H9 (cell line): ENCODE measurements at regions not wholly inside any gene's neighbourhood (a gene's known extent, or its start where the extent isn't known, plus 50 kb on each side); places are given as distances from the start of the nearest gene placed in this dataset.

Source experiments
- DNase-seq: peaks from one replicate; pipeline ENCODE4 v3.0.0-alpha.2; 2017
- H2AFZ ChIP-seq: one replicate; pipeline ENCODE4 v1.6.1; 2013; ENCODE audit warnings: mild to moderate bottlenecking, low read length, control low read depth, moderate library complexity
- H2AK5ac ChIP-seq: 2 replicates; pipeline ENCODE4 v1.6.1; 2013; ENCODE audit warnings: low read length, control low read depth, mixed read lengths; ENCODE audit not compliant: insufficient read length
- H2BK120ac ChIP-seq: one replicate; pipeline ENCODE4 v1.6.1; 2013; ENCODE audit warnings: low read depth, mild to moderate bottlenecking, low read length, control low read depth, inconsistent platforms; ENCODE audit not compliant: poor library complexity, severe bottlenecking
- H2BK12ac ChIP-seq: 2 replicates; pipeline ENCODE4 v1.6.1; 2013; ENCODE audit warnings: low read length, control low read depth, mixed read lengths, low read depth; ENCODE audit not compliant: insufficient read length
- H2BK15ac ChIP-seq: 2 replicates; pipeline ENCODE4 v1.6.1; 2013; ENCODE audit warnings: low read depth, low read length, control low read depth
- H2BK20ac ChIP-seq: one replicate; pipeline ENCODE4 v1.6.1; 2013; ENCODE audit warnings: low read depth, mild to moderate bottlenecking, low read length, control low read depth, inconsistent platforms; ENCODE audit not compliant: poor library complexity, severe bottlenecking
- H2BK5ac ChIP-seq: 2 replicates; pipeline ENCODE4 v1.6.1; 2013; ENCODE audit warnings: low read length, control low read depth, mixed read lengths; ENCODE audit not compliant: insufficient read length
- H3K14ac ChIP-seq: 2 replicates; pipeline ENCODE4 v1.6.1; 2013; ENCODE audit warnings: low read length, control low read depth; ENCODE audit not compliant: insufficient read depth
- H3K18ac ChIP-seq: 2 replicates; pipeline ENCODE4 v1.6.1; 2013; ENCODE audit warnings: low read depth, mild to moderate bottlenecking, mixed read lengths, low read length, control low read depth; ENCODE audit not compliant: insufficient read length
- H3K23ac ChIP-seq: 2 replicates; pipeline ENCODE4 v1.6.1; 2013; ENCODE audit warnings: low read length, control low read depth, mixed read lengths, low read depth; ENCODE audit not compliant: insufficient read length
- H3K23me2 ChIP-seq: 2 replicates; pipeline ENCODE4 v1.6.1; 2013; ENCODE audit warnings: low read depth, mild to moderate bottlenecking, mixed read lengths, low read length, control low read depth; ENCODE audit not compliant: insufficient read length, poor library complexity, severe bottlenecking
- H3K27ac ChIP-seq: 2 replicates; pipeline ENCODE4 v1.5.1; 2013; ENCODE audit warnings: low read length, control low read depth, mixed read lengths, low read depth; ENCODE audit not compliant: insufficient read length
- H3K27me3 ChIP-seq: 2 replicates; pipeline ENCODE4 v1.6.1; 2013; ENCODE audit warnings: low read length, control low read depth, inconsistent platforms; ENCODE audit not compliant: insufficient read depth
- H3K4ac ChIP-seq: 2 replicates; pipeline ENCODE4 v1.6.1; 2013; ENCODE audit warnings: low read depth, mild to moderate bottlenecking, control low read depth, inconsistent platforms, low read length, moderate library complexity
- H3K4me1 ChIP-seq: 2 replicates; pipeline ENCODE4 v1.6.1; 2013; ENCODE audit warnings: low read length, control low read depth, inconsistent platforms; ENCODE audit not compliant: insufficient read depth
- H3K4me2 ChIP-seq: 2 replicates; pipeline ENCODE4 v1.6.1; 2013; ENCODE audit warnings: low read length, control low read depth, mixed read lengths; ENCODE audit not compliant: insufficient read length, insufficient read depth
- H3K56ac ChIP-seq: 2 replicates; pipeline ENCODE4 v1.6.1; 2013; ENCODE audit warnings: low read depth, mild to moderate bottlenecking, mixed read lengths, low read length, control low read depth; ENCODE audit not compliant: insufficient read length
- H3K79me1 ChIP-seq: 2 replicates; pipeline ENCODE4 v1.6.1; 2013; ENCODE audit warnings: low read depth, mild to moderate bottlenecking, moderate library complexity, low read length, control low read depth, inconsistent platforms; ENCODE audit not compliant: insufficient read depth, poor library complexity, severe bottlenecking
- H3K79me2 ChIP-seq: 2 replicates; pipeline ENCODE4 v1.6.1; 2013; ENCODE audit warnings: low read length, control low read depth, inconsistent platforms; ENCODE audit not compliant: insufficient read depth
- H3K9ac ChIP-seq: 2 replicates; pipeline ENCODE4 v1.6.1; 2013; ENCODE audit warnings: low read length, control low read depth, mixed read lengths; ENCODE audit not compliant: insufficient read length; ENCODE audit errors: extremely low read depth
- H3K9me3 ChIP-seq: one replicate; pipeline ENCODE4 v1.6.1; 2013; ENCODE audit warnings: low read depth, low read length, inconsistent platforms; ENCODE audit not compliant: control insufficient read depth
- H3T11ph ChIP-seq: one replicate; pipeline ENCODE4 v1.6.1; 2013; ENCODE audit warnings: mild to moderate bottlenecking, low read length, control low read depth, inconsistent platforms
- H4K20me1 ChIP-seq: one replicate; pipeline ENCODE4 v1.6.1; 2013; ENCODE audit not compliant: control insufficient read depth, insufficient read length, insufficient read depth
- H4K5ac ChIP-seq: 2 replicates; pipeline ENCODE4 v1.6.1; 2013; ENCODE audit warnings: low read depth, mild to moderate bottlenecking, mixed read lengths, low read length, control low read depth; ENCODE audit not compliant: insufficient read length
- H4K8ac ChIP-seq: replicated peaks from 2 replicates; pipeline ENCODE4 v1.6.1; 2013; ENCODE audit warnings: low read length, control low read depth, mixed read lengths, low read depth; ENCODE audit not compliant: insufficient read length
- H4K91ac ChIP-seq: 2 replicates; pipeline ENCODE4 v1.6.1; 2013; ENCODE audit warnings: low read depth, mild to moderate bottlenecking, moderate library complexity, mixed read lengths, low read length, control low read depth; ENCODE audit not compliant: insufficient read length
- H3K27ac Mint-ChIP-seq, 3 experiments: 2 replicates in 2 of 3; 3 replicates in 1 of 3; pipeline ENCODE4 v1.8.0; 2020 to 2021; ENCODE audit warnings: mixed read lengths in 3 of 3, mild to moderate bottlenecking in 1 of 3, moderate library complexity in 1 of 3
- H3K27me3 Mint-ChIP-seq: 2 replicates; pipeline ENCODE4 v1.8.0; 2021; ENCODE audit warnings: low read depth, mild to moderate bottlenecking, moderate library complexity, mixed read lengths
- H3K36me3 Mint-ChIP-seq, 3 experiments: 2 replicates in 2 of 3; 3 replicates in 1 of 3; pipeline ENCODE4 v1.8.0; 2020 to 2021; ENCODE audit warnings: low read depth in 3 of 3, mixed read lengths in 3 of 3; ENCODE audit not compliant: insufficient read depth in 1 of 3
- H3K4me1 Mint-ChIP-seq, 2 experiments: 2 replicates each; pipeline ENCODE4 v1.8.0; 2020; ENCODE audit warnings: mixed read lengths in 2 of 2
- H3K4me3 Mint-ChIP-seq, 2 experiments: 2 replicates in 1 of 2; 3 replicates in 1 of 2; pipeline ENCODE4 v1.8.0; 2020 to 2021; ENCODE audit warnings: mild to moderate bottlenecking in 2 of 2, mixed read lengths in 2 of 2, moderate library complexity in 1 of 2
- H3K9me3 Mint-ChIP-seq, 2 experiments: 2 replicates in 1 of 2; 3 replicates in 1 of 2; pipeline ENCODE4 v1.8.0; 2020; ENCODE audit warnings: mild to moderate bottlenecking in 2 of 2, mixed read lengths in 2 of 2, moderate library complexity in 1 of 2
- WGBS: extraction: QIAGEN DNeasy Blood & Tissue Kit; methylation state at CpG from one replicate; pipeline ENCODE4 v1.1.7; 2013; ENCODE audit warnings: missing lambda C conversion rate, low lambda C conversion rate, mixed read lengths; ENCODE audit not compliant: insufficient read length; ENCODE audit errors: extremely low coverage; 5-methylcytosine and 5-hydroxymethylcytosine counted together
- TF ChIP-seq, protein P1 (sequence below): fragments of 200-600 bp; sonication (generic); conservative IDR thresholded peaks from 3 replicates; pipeline ENCODE4 v1.8.0; 2021; ENCODE audit warnings: antibody characterized with exemption, mild to moderate bottlenecking

DNA sequence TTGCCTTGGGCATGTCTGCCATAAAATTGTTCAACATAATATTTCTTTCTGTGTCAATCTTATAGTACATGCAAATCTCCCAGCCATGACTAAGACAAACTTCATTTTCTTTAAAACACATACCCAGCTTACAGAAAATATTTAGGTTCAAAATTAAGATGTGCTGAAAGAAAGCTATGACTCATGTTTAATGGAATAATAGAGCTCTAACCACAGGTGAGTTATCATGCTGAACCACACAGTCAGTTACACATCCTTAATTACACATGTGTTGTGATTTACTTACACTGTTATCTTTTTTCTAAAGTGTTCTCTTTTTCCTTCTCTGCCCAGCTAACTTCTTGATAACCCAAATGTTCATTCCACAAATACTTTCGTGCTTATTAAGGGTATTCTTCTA is 1831.2 kb downstream of the OLFM4 start:
- Histone ChIP-seq H3K9me3 (no peaks in the 10 kb centered on the region), H4K20me1 (no peaks in the 10 kb centered on the region), H2BK15ac (no peak overlapping the region), H4K8ac (no peak overlapping the region), H3K9ac (no peak overlapping the region), H3K23ac (no peak overlapping the region), H2BK20ac (no peak overlapping the region), H3K79me2 (no peaks in the 10 kb centered on the region), H3K4me1 (no peaks in the 10 kb centered on the region), H3K27ac (no peak overlapping the region), H4K5ac (no peak overlapping the region), H3K27me3 (no peaks in the 10 kb centered on the region), H3K18ac (no peak overlapping the region), H4K91ac (no peak overlapping the region), H3K56ac (no peak overlapping the region), H3K23me2 (no peaks in the 10 kb centered on the region), H2AK5ac (no peak overlapping the region), H2BK12ac (no peak overlapping the region), H2AFZ (no peak overlapping the region), H3K14ac (no peak overlapping the region), H2BK5ac (no peak overlapping the region), H2BK120ac (no peak overlapping the region), H3K4ac (no peak overlapping the region), H3K4me2 (no peak overlapping the region), H3T11ph (no peak overlapping the region), H3K79me1 (no peaks in the 10 kb centered on the region)
- Mint-ChIP-seq H3K4me1 (no peaks in the 10 kb centered on the region), H3K36me3 (peaks cover 2 to 4% (median 2%) of the 10 kb centered on the region in 3 experiments; a peak in 6 of 7 replicates), H3K9me3 (peaks cover 0 to 2% of the 10 kb centered on the region in 2 experiments; a peak in 1 of 5 replicates), H3K27me3 (0 out of 2 replicates have a peak, but pooled peaks cover 2% of the 10 kb centered on the region), H3K4me3 (no peak overlapping the region), H3K27ac (no peak overlapping the region; a peak in 1 of 7 replicates)
- no peak for DNase-seq
- WGBS: no CpG with 5 or more reads among the region's 1 CpG
- TF ChIP-seq, protein P1, sequence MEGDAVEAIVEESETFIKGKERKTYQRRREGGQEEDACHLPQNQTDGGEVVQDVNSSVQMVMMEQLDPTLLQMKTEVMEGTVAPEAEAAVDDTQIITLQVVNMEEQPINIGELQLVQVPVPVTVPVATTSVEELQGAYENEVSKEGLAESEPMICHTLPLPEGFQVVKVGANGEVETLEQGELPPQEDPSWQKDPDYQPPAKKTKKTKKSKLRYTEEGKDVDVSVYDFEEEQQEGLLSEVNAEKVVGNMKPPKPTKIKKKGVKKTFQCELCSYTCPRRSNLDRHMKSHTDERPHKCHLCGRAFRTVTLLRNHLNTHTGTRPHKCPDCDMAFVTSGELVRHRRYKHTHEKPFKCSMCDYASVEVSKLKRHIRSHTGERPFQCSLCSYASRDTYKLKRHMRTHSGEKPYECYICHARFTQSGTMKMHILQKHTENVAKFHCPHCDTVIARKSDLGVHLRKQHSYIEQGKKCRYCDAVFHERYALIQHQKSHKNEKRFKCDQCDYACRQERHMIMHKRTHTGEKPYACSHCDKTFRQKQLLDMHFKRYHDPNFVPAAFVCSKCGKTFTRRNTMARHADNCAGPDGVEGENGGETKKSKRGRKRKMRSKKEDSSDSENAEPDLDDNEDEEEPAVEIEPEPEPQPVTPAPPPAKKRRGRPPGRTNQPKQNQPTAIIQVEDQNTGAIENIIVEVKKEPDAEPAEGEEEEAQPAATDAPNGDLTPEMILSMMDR: no peak
